Parathyroid adenoma (tissue), 2 donors: ENCODE measurements at regions not wholly inside any gene's neighbourhood (a gene's known extent, or its start where the extent isn't known, plus 50 kb on each side); places are given as distances from the start of the nearest gene placed in this dataset.

Experiments used
- H2AFZ ChIP-seq: fragments of 300-600 bp; sonication (generic); one replicate; pipeline ENCODE4 v1.7.0; 2017; ENCODE audit warnings: antibody characterized with exemption, mild to moderate bottlenecking
- H3K27ac ChIP-seq: fragments of 300-600 bp; sonication (generic); one replicate; pipeline ENCODE4 v1.7.0; 2017
- H3K27me3 ChIP-seq: fragments of 300-600 bp; sonication (generic); one replicate; pipeline ENCODE4 v1.7.0; 2017; ENCODE audit warnings: low read length; ENCODE audit not compliant: control insufficient read depth, insufficient read depth
- H3K36me3 ChIP-seq: fragments of 300-600 bp; sonication (generic); one replicate; pipeline ENCODE4 v1.7.0; 2017; ENCODE audit warnings: low read length; ENCODE audit not compliant: control insufficient read depth, insufficient read depth
- H3K4me1 ChIP-seq: fragments of 300-600 bp; sonication (generic); one replicate; pipeline ENCODE4 v1.7.0; 2017; ENCODE audit warnings: control low read depth
- H3K4me2 ChIP-seq: fragments of 300-600 bp; sonication (generic); one replicate; pipeline ENCODE4 v1.7.0; 2017; ENCODE audit warnings: low read length
- H3K4me3 ChIP-seq: fragments of 300-600 bp; sonication (generic); one replicate; pipeline ENCODE4 v1.7.0; 2017; ENCODE audit warnings: low read depth, low read length
- H3K79me2 ChIP-seq: fragments of 300-600 bp; sonication (generic); one replicate; pipeline ENCODE4 v1.7.0; 2017; ENCODE audit warnings: control low read depth
- H3K9ac ChIP-seq: fragments of 300-600 bp; sonication (generic); one replicate; pipeline ENCODE4 v1.7.0; 2017; ENCODE audit warnings: mild to moderate bottlenecking
- H3K9me3 ChIP-seq: fragments of 300-600 bp; sonication (generic); one replicate; pipeline ENCODE4 v1.7.0; 2017; ENCODE audit warnings: low read length; ENCODE audit not compliant: control insufficient read depth
- CTCF ChIP-seq: fragments of 300-600 bp; sonication (generic); IDR thresholded peaks from one replicate; pipeline ENCODE4 v1.7.0; 2017; ENCODE audit warnings: antibody characterized with exemption, mild to moderate bottlenecking
- donor health status: primary hyperparathyroidism.

DNA sequence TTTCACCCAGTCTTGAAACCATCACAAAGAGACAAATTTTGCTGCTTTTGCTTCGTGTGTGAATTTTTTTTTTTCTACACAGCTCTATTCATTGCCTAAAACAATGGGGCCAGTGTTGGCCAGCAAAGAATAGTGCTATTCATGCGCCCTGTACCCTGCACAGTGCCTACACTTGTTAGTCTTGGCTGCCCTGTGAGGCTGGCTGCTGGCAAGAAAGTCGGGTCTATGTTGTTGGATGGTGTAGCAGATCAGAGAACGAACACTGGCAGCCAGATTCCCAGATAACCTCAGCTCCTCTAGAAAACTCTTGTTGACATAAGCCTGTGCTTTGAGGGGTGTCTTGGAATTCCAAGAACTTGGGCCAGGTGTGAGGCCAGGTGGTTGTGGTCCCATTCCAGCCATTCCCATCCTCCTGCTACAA lies 455.7 kb upstream of the TCF4 start:
- Histone ChIP-seq H3K36me3 (no peaks in the 10 kb centered on the region), H3K9ac (no peak overlapping the region), H3K4me3 (no peak overlapping the region), H3K27me3 (no peaks in the 10 kb centered on the region), H3K9me3 (no peaks in the 10 kb centered on the region), H2AFZ (no peak overlapping the region), H3K27ac (no peak overlapping the region), H3K4me2 (no peak overlapping the region), H3K4me1 (no peaks in the 10 kb centered on the region), H3K79me2 (no peaks in the 10 kb centered on the region)
- no peak for TF ChIP-seq CTCF

DNA sequence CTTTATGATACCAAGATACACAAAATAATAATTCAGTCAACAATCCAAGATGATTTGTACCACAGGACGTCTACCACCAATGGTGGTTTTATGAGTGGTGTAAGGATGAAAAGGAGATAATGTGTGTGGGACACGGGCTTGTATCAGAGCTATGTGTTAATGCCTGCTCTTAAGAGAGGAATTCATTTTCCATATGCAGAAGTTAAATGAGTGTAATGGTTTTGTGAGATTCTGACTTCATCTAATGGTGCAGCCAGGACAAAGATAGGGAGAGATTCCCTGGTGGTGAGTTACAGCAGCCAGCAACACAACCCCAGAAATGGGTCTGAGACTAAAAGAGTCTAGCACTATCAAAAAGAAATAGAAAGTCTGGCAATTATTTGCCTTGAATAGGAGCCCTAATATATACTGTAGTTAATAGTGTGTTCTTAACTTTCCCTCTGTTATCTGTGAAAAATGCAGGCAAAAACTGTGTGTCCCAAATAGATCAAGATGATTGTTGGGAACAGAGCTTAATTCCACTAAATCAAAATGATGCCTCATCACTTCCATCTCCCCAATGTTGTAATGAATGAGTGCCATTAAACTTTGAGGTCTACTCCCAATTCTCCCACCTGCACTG lies 455.0 kb upstream of the TCF4 start:
- TF ChIP-seq CTCF, result no peak
- H3K9ac ChIP-seq, result no peak overlapping the region

DNA sequence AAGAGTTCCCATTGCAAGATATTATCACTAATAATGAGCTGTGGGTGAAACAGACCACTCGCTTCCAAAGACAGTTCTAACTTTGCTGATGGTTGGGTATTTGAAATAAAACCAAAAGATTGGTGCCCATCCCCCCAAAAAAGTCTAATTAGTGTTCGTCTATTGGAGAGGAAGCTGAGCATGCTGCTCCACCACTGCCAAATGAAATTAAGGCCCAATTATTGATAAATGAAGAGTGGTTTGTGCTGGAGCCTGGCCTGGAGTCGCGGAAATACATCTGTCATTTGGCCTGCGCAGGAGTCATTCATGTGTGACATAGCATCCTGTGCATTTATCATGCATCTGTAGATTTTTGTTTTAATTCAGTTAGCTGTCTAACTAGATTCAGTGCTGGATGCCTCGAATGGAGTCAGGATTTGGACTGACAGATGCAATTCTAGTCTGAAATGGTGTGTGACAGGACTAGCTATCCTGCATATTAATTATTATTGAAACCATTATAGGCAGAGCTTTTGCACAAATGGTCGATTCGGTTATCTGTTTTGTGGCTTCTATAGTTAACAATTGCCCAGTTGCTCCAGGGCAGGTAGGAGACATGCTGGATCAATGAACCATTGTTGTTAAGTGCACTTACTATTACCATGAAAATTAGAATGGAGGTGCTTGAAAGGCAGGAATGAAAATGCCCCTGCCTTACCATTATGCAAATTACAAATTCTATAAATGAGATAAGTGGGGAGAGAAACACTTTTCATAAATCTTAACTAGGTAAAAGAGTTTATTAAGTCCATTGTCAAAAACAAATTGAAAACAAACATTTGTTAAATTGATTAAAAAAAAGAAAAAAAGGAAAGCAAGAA lies 450.4 kb upstream of the TCF4 start:
- Histone ChIP-seq H3K9ac (no peak overlapping the region), H3K4me1 (no peaks in the 10 kb centered on the region), H3K4me3 (no peak overlapping the region), H3K27me3 (no peaks in the 10 kb centered on the region), H3K9me3 (no peaks in the 10 kb centered on the region), H3K79me2 (no peaks in the 10 kb centered on the region), H3K27ac (no peak overlapping the region), H2AFZ (no peak overlapping the region), H3K4me2 (no peak overlapping the region), H3K36me3 (no peaks in the 10 kb centered on the region)
- TF ChIP-seq CTCF, result no peak

More for the DNA sequence above, 455.0 kb upstream of the TCF4 start:
- Histone ChIP-seq H3K4me3 (no peak overlapping the region), H3K9me3 (no peaks in the 10 kb centered on the region), H3K27ac (no peak overlapping the region), H3K4me1 (no peaks in the 10 kb centered on the region), H3K27me3 (no peaks in the 10 kb centered on the region), H2AFZ (no peak overlapping the region), H3K79me2 (no peaks in the 10 kb centered on the region), H3K36me3 (no peaks in the 10 kb centered on the region), H3K4me2 (no peak overlapping the region)

DNA sequence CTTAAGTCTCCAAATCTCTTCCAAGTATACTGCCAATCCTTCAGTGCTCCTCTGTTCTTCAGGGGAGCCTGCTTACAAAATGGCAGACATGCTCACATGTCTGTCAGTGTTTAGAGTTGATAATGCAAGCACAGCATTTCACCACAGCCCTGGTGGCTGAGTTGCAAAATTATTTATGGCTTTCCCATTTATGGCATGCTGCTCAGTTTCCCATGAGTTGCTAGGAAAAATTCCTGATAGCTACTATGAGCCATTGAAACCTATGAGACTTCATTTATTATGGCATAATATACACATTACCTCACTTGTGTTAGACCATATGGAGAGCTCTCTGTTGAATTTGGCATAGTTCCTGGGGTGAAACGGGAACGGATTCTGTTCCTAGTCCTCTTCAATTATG lies 448.7 kb upstream of the TCF4 start:
- Histone ChIP-seq H3K36me3 (no peaks in the 10 kb centered on the region), H3K27ac (no peak overlapping the region), H3K27me3 (no peaks in the 10 kb centered on the region), H3K4me3 (no peak overlapping the region), H3K4me2 (no peak overlapping the region), H2AFZ (no peak overlapping the region), H3K4me1 (no peaks in the 10 kb centered on the region), H3K9me3 (no peaks in the 10 kb centered on the region), H3K79me2 (no peaks in the 10 kb centered on the region), H3K9ac (no peak overlapping the region)
- no peak for TF ChIP-seq CTCF
